Activated naive CD8-positive, alpha-beta T cell treated with anti-CD3 and anti-CD28 coated beads, Interleukin-2, amount 10 ng/mL, durations not matched to agents 7 days and 5 days (primary cell): ENCODE measurements at regions not wholly inside any gene's neighbourhood (a gene's known extent, or its start where the extent isn't known, plus 50 kb on each side); places are given as distances from the start of the nearest gene placed in this dataset.
"Not testable (repeated sequence)": the region's sequence is repeated elsewhere in the genome, so short reads cannot be mapped to it uniquely, and the experiment has no call there.

Source experiments
- ATAC-seq: fragments of 150-1000 bp; cut with Tn5 transposase; one replicate; pipeline ENCODE4 v1.10.0; 2021; ENCODE audit warnings: low read depth, moderate library complexity
- POLR2A ChIA-PET: fragments of 350-600 bp; sonication (Branson Sonifier 250); formaldehyde crosslinking; loops from one replicate; lab custom pipeline; 2021; ENCODE audit warnings: antibody characterized with exemption; lab: Charles Lee
- DNase-seq: peaks from one replicate; pipeline ENCODE4 v3.0.0; 2021
- H3K27ac Mint-ChIP-seq: one replicate; pipeline ENCODE4 v1.8.0; 2022; ENCODE audit warnings: mild to moderate bottlenecking, mixed read lengths
- H3K27me3 Mint-ChIP-seq: one replicate; pipeline ENCODE4 v1.8.0; 2022; ENCODE audit warnings: mild to moderate bottlenecking, moderate library complexity, mixed read lengths
- H3K36me3 Mint-ChIP-seq: one replicate; pipeline ENCODE4 v1.8.0; 2021; ENCODE audit warnings: mild to moderate bottlenecking, mixed read lengths
- H3K4me1 Mint-ChIP-seq: one replicate; pipeline ENCODE4 v1.8.0; 2021; ENCODE audit warnings: mixed read lengths
- H3K4me3 Mint-ChIP-seq: one replicate; pipeline ENCODE4 v1.8.0; 2022; ENCODE audit warnings: mild to moderate bottlenecking, moderate library complexity, mixed read lengths
- H3K9me3 Mint-ChIP-seq: one replicate; pipeline ENCODE4 v1.8.0; 2021; ENCODE audit warnings: mixed read lengths

GRCh38 chr15:45863881-45864580 lies 229.2 kb downstream of the SQOR start:
- Mint-ChIP-seq H3K27me3 (no peaks in the 10 kb centered on the region), H3K36me3 (no peaks in the 10 kb centered on the region), H3K9me3 (no peaks in the 10 kb centered on the region), H3K27ac (no peak overlapping the region), H3K4me3 (no peak overlapping the region), H3K4me1 (peaks cover 2% of the 10 kb centered on the region)
- POLR2A ChIA-PET = no interaction called here
- no peak for ATAC-seq
- no peak for DNase-seq

- no peak overlapping the region for H3K27ac Mint-ChIP-seq
- ATAC-seq = no peak
- no peaks in the 10 kb centered on the region for H3K36me3 Mint-ChIP-seq
- H3K27me3 Mint-ChIP-seq = no peaks in the 10 kb centered on the region
- no peak for DNase-seq
- no peak overlapping the region for H3K4me3 Mint-ChIP-seq
- no peaks in the 10 kb centered on the region for H3K9me3 Mint-ChIP-seq
- peaks cover 2% of the 10 kb centered on the region for H3K4me1 Mint-ChIP-seq
- POLR2A ChIA-PET = no interaction called here
These were observed 231.8 kb downstream of the SQOR start for GRCh38 chr15:45866616-45867015.

GRCh38 chr15:45867281-45867680 lies 232.5 kb downstream of the SQOR start:
- Mint-ChIP-seq H3K27me3 (no peaks in the 10 kb centered on the region), H3K27ac (no peak overlapping the region), H3K36me3 (no peaks in the 10 kb centered on the region), H3K9me3 (no peaks in the 10 kb centered on the region), H3K4me1 (peaks cover 2% of the 10 kb centered on the region), H3K4me3 (no peak overlapping the region)
- DNase-seq (no peak), ATAC-seq (no peak)
- POLR2A ChIA-PET = no interaction called here

GRCh38 chr15:45868109-45868691 lies 233.4 kb downstream of the SQOR start:
- POLR2A ChIA-PET = no interaction called here
- H3K4me3 Mint-ChIP-seq = no peak overlapping the region
- ATAC-seq (no peak), DNase-seq (no peak)
- no peaks in the 10 kb centered on the region for H3K9me3 Mint-ChIP-seq
- no peaks in the 10 kb centered on the region for H3K27me3 Mint-ChIP-seq
- no peak overlapping the region for H3K27ac Mint-ChIP-seq
- peaks cover 2% of the 10 kb centered on the region for H3K4me1 Mint-ChIP-seq
- H3K36me3 Mint-ChIP-seq = no peaks in the 10 kb centered on the region

GRCh38 chr15:45869034-45869668 lies 234.3 kb downstream of the SQOR start:
- Mint-ChIP-seq H3K36me3 (no peaks in the 10 kb centered on the region), H3K27ac (no peak overlapping the region), H3K27me3 (no peaks in the 10 kb centered on the region), H3K4me1 (peaks cover 2% of the 10 kb centered on the region), H3K9me3 (peaks cover 2% of the 10 kb centered on the region), H3K4me3 (no peak overlapping the region)
- POLR2A ChIA-PET = no interaction called here
- no peak for DNase-seq
- ATAC-seq = no peak

GRCh38 chr15:45871121-45871855 lies 236.5 kb downstream of the SQOR start:
- Mint-ChIP-seq H3K36me3 (no peaks in the 10 kb centered on the region), H3K27ac (no peak overlapping the region), H3K27me3 (peaks cover 2% of the 10 kb centered on the region), H3K4me1 (peaks cover 2% of the 10 kb centered on the region), H3K9me3 (peaks cover 5% of the 10 kb centered on the region), H3K4me3 (no peak overlapping the region)
- ATAC-seq (no peak), DNase-seq (no peak)
- POLR2A ChIA-PET = no interaction called here

- Mint-ChIP-seq H3K9me3 (peaks cover 5% of the 10 kb centered on the region), H3K27ac (no peak overlapping the region), H3K27me3 (peaks cover 2% of the 10 kb centered on the region), H3K36me3 (no peaks in the 10 kb centered on the region), H3K4me3 (no peak overlapping the region), H3K4me1 (peaks cover 2% of the 10 kb centered on the region)
- POLR2A ChIA-PET = no interaction called here
- no peak for DNase-seq
- no peak for ATAC-seq
These were observed 239.0 kb downstream of the SQOR start for GRCh38 chr15:45873781-45874180.

- H3K9me3 Mint-ChIP-seq, H3K4me3 Mint-ChIP-seq, DNase-seq, H3K4me1 Mint-ChIP-seq, H3K27me3 Mint-ChIP-seq, H3K36me3 Mint-ChIP-seq, H3K27ac Mint-ChIP-seq, ATAC-seq, POLR2A ChIA-PET: not testable (repeated sequence)
These were observed 239.7 kb downstream of the SQOR start for GRCh38 chr15:45874566-45874965.

- DNase-seq = no peak
- H3K9me3 Mint-ChIP-seq = peaks cover 4% of the 10 kb centered on the region
- H3K4me1 Mint-ChIP-seq = no peaks in the 10 kb centered on the region
- ATAC-seq = no peak
- POLR2A ChIA-PET = no interaction called here
- H3K27me3 Mint-ChIP-seq = no peaks in the 10 kb centered on the region
- H3K27ac Mint-ChIP-seq = no peak overlapping the region
- no peak overlapping the region for H3K4me3 Mint-ChIP-seq
- H3K36me3 Mint-ChIP-seq = no peaks in the 10 kb centered on the region
These were observed 249.5 kb downstream of the SQOR start for GRCh38 chr15:45884289-45884688.

- no peaks in the 10 kb centered on the region for H3K36me3 Mint-ChIP-seq
- H3K27ac Mint-ChIP-seq = no peak overlapping the region
These were observed 250.1 kb downstream of the SQOR start for GRCh38 chr15:45884755-45885445.

GRCh38 chr15:45885801-45886200 lies 251.0 kb downstream of the SQOR start:
- Mint-ChIP-seq H3K9me3 (peaks cover 4% of the 10 kb centered on the region), H3K4me1 (no peaks in the 10 kb centered on the region), H3K36me3 (no peaks in the 10 kb centered on the region), H3K27me3 (no peaks in the 10 kb centered on the region), H3K27ac (no peak overlapping the region), H3K4me3 (no peak overlapping the region)
- ATAC-seq (no peak), DNase-seq (no peak)
- POLR2A ChIA-PET = no interaction called here

More at GRCh38 chr15:45884755-45885445, 250.1 kb downstream of the SQOR start:
- Mint-ChIP-seq H3K4me1 (no peaks in the 10 kb centered on the region), H3K27me3 (no peaks in the 10 kb centered on the region), H3K4me3 (no peak overlapping the region), H3K9me3 (peaks cover 4% of the 10 kb centered on the region)
- POLR2A ChIA-PET = no interaction called here
- ATAC-seq (no peak), DNase-seq (no peak)

- Mint-ChIP-seq H3K36me3 (no peaks in the 10 kb centered on the region), H3K9me3 (peaks cover 4% of the 10 kb centered on the region), H3K4me3 (no peak overlapping the region), H3K27me3 (peaks cover 2% of the 10 kb centered on the region), H3K4me1 (no peaks in the 10 kb centered on the region), H3K27ac (no peak overlapping the region)
- POLR2A ChIA-PET = no interaction called here
- DNase-seq = no peak
- no peak for ATAC-seq
These were observed 256.9 kb downstream of the SQOR start for GRCh38 chr15:45891766-45892165.

- H3K27ac Mint-ChIP-seq = no peak overlapping the region
- POLR2A ChIA-PET = no interaction called here
- no peaks in the 10 kb centered on the region for H3K4me1 Mint-ChIP-seq
- H3K27me3 Mint-ChIP-seq = peaks cover 2% of the 10 kb centered on the region
- H3K36me3 Mint-ChIP-seq = no peaks in the 10 kb centered on the region
- ATAC-seq (no peak), DNase-seq (no peak)
- H3K9me3 Mint-ChIP-seq = peaks cover 2% of the 10 kb centered on the region
- H3K4me3 Mint-ChIP-seq = no peak overlapping the region
These were observed 257.4 kb downstream of the SQOR start for GRCh38 chr15:45892182-45892581.
